ENCODE measurements at regions not wholly inside any gene's neighbourhood (a gene's known extent, or its start where the extent isn't known, plus 50 kb on each side); places are given as distances from the start of the nearest gene placed in this dataset.

DNA sequence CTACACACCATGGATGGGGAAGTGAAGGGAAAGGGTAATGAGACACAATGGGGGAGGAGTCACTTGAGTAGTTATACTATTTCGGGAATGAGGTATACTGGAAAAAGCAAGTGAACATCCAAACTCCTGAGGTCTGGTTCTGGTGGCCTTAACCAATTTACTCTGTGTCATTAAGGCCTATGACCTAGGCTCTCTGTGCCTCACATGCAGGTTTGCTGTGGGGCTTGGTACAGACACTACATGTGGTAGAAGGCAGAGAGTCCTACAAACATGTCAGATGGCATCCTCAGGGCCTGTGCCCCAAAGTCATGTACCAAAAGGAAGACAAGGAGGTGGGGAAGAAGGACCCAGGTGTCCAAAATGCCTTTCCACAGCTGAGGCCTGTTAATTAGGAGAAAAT lies 98.9 kb downstream of the TRIM29 start:
- no peak for DNase-seq
- no peaks in the 10 kb centered on the region for H3K36me3 ChIP-seq
- TF ChIP-seq POLR2A (IDR thresholded peaks at IDR 0.05): no peak
- TF ChIP-seq, protein P1, sequence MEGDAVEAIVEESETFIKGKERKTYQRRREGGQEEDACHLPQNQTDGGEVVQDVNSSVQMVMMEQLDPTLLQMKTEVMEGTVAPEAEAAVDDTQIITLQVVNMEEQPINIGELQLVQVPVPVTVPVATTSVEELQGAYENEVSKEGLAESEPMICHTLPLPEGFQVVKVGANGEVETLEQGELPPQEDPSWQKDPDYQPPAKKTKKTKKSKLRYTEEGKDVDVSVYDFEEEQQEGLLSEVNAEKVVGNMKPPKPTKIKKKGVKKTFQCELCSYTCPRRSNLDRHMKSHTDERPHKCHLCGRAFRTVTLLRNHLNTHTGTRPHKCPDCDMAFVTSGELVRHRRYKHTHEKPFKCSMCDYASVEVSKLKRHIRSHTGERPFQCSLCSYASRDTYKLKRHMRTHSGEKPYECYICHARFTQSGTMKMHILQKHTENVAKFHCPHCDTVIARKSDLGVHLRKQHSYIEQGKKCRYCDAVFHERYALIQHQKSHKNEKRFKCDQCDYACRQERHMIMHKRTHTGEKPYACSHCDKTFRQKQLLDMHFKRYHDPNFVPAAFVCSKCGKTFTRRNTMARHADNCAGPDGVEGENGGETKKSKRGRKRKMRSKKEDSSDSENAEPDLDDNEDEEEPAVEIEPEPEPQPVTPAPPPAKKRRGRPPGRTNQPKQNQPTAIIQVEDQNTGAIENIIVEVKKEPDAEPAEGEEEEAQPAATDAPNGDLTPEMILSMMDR (IDR thresholded peaks at IDR 0.05): no peak
- no peaks in the 10 kb centered on the region for H3K4me1 ChIP-seq
- no peaks in the 10 kb centered on the region for H3K9me3 ChIP-seq
- intact Hi-C loops (cut with DNase I): no loop called here
- H3K27me3 ChIP-seq: no peaks in the 10 kb centered on the region
- no peak overlapping the region for H3K27ac ChIP-seq
- 74 to 88% methylated on average over 1 of the region's 1 CpG for WGBS, 2 donors
- H3K4me3 ChIP-seq (replicated peaks in 1 of 3): no peak overlapping the region

DNA sequence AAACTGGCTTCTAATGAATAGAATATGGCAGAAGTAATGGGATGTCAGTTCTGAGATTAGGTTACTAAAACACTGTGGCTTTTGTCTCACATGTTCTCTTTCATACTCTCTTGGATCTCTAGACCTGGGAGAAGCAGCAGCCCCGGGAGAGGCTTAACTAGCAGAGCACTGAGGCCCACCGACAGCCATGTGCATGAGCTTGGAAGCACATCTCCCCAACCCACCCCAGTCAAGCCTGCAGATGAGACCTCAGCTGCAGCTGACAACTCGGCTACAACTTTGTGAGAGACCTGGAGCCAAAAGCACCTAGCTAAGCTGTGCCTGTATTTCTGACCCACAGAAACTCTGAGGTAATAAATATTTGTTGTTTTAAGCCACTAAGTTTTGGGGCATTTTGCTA lies 100.8 kb downstream of the TRIM29 start:
- no peak for TF ChIP-seq POLR2A (IDR thresholded peaks at IDR 0.05)
- TF ChIP-seq, protein P1 (IDR thresholded peaks at IDR 0.05): no peak
- intact Hi-C loops (cut with DNase I): no loop called here
- H3K36me3 ChIP-seq: no peaks in the 10 kb centered on the region
- no peak overlapping the region for H3K4me3 ChIP-seq (replicated peaks in 1 of 3)
- H3K27ac ChIP-seq: no peak overlapping the region
- no peaks in the 10 kb centered on the region for H3K4me1 ChIP-seq
- no peaks in the 10 kb centered on the region for H3K9me3 ChIP-seq
- no peaks in the 10 kb centered on the region for H3K27me3 ChIP-seq
- DNase-seq: no peak
- WGBS, 2 donors: 75 to 93% methylated on average over 3 of the region's 3 CpGs

GRCh38 chr11:120035756-120036155 lies 102.2 kb downstream of the TRIM29 start:
- 95% methylated on average over 5 of the region's 5 CpGs for WGBS, 2 donors

DNA sequence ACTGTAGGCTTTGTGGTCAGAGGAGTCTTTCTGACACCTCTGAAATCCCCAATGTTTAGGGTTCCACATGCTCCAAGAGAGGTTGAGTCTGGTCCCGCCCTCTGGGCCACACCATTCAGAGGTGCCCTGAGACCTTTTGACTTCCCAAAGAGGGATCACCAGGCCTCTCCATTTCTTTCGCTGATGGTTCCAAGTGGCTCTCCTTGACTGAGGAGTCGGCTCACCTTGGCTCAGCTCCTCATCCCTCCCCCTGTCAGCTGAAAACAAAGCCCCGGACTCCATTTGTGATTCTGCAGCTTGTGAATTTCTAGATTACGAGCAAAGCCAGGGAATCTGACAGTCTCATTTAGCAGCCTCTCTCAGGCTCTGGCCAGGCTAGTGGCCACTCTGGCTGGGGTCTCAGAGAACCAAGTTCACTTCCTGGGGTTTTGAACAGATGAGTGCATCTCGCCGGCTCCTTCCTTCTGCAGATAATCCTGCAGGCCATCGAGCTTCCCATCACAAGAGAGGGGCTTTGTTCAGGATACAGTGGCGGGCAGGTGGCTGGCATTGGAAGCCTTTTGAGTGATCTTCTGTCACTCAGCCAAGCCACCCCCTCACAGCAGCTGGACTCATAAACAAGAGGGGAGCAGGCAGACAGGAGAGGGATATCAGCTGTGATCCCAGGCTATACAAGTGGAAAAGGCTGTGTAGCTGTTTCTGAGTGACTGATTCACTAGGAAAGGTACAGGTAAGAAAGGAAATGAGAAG lies 102.9 kb downstream of the TRIM29 start:
- Histone ChIP-seq H3K36me3 (no peaks in the 10 kb centered on the region), H3K4me1 (no peaks in the 10 kb centered on the region), H3K27ac (no peak overlapping the region), H3K4me3 (replicated peaks in 1 of 3) (no peak overlapping the region), H3K9me3 (no peaks in the 10 kb centered on the region), H3K27me3 (no peaks in the 10 kb centered on the region)
- no peak for DNase-seq
- no peak for TF ChIP-seq POLR2A (IDR thresholded peaks at IDR 0.05)
- TF ChIP-seq, protein P1 (IDR thresholded peaks at IDR 0.05): no peak
- 63 to 81% methylated on average over 9 of the region's 9 CpGs for WGBS, 2 donors
- intact Hi-C loops (cut with DNase I): no loop called here

More at GRCh38 chr11:120035756-120036155, 102.2 kb downstream of the TRIM29 start:
- H3K4me1 ChIP-seq: no peaks in the 10 kb centered on the region
- no peaks in the 10 kb centered on the region for H3K27me3 ChIP-seq
- no peaks in the 10 kb centered on the region for H3K9me3 ChIP-seq
- DNase-seq: no peak
- no peak for TF ChIP-seq POLR2A (IDR thresholded peaks at IDR 0.05)
- TF ChIP-seq, protein P1 (IDR thresholded peaks at IDR 0.05): no peak
- no peak overlapping the region for H3K4me3 ChIP-seq (replicated peaks in 1 of 3)
- intact Hi-C loops (cut with DNase I): no loop called here
- H3K36me3 ChIP-seq: no peaks in the 10 kb centered on the region
- no peak overlapping the region for H3K27ac ChIP-seq

GRCh38 chr11:120034176-120034875 lies 103.6 kb downstream of the TRIM29 start:
- 92 to 93% methylated on average over 9 of the region's 9 CpGs for WGBS, 2 donors
- no peaks in the 10 kb centered on the region for H3K36me3 ChIP-seq
- H3K4me1 ChIP-seq: no peaks in the 10 kb centered on the region
- no peak for DNase-seq
- no peaks in the 10 kb centered on the region for H3K9me3 ChIP-seq
- H3K27me3 ChIP-seq: no peaks in the 10 kb centered on the region
- H3K4me3 ChIP-seq (replicated peaks in 1 of 3): no peak overlapping the region
- no peak for TF ChIP-seq POLR2A (IDR thresholded peaks at IDR 0.05)
- TF ChIP-seq, protein P1 (IDR thresholded peaks at IDR 0.05): no peak
- H3K27ac ChIP-seq: no peak overlapping the region
- intact Hi-C loops (cut with DNase I): no loop called here
